GM10248 (cell line): ENCODE measurements at regions not wholly inside any gene's neighbourhood (a gene's known extent, or its start where the extent isn't known, plus 50 kb on each side); places are given as distances from the start of the nearest gene placed in this dataset.
"Not testable (repeated sequence)": the region's sequence is repeated elsewhere in the genome, so short reads cannot be mapped to it uniquely, and the experiment has no call there.

ENCODE experiments used
- CTCF ChIA-PET: fragments of 300-600 bp; sonication (Branson Sonifier 250); formaldehyde crosslinking; extraction: SDS; loops from one replicate; lab custom pipeline; 2021; ENCODE audit warnings: antibody characterized with exemption; lab: Yijun Ruan, JAX
- POLR2A ChIA-PET: fragments of 350-650 bp; sonication (Branson Sonifier 250); formaldehyde crosslinking; extraction: SDS; loops from one replicate; lab custom pipeline; 2020; ENCODE audit warnings: antibody characterized with exemption; lab: Yijun Ruan, JAX
- DNase-seq: peaks from one replicate; pipeline ENCODE4 v3.0.0; 2012; ENCODE audit errors: extremely low spot score
- TF ChIP-seq, protein P1 (sequence below): IDR thresholded peaks from 2 replicates; pipeline ENCODE4 v1.5.1; 2012; ENCODE audit warnings: mild to moderate bottlenecking, low read depth; ENCODE audit errors: extremely low read depth, missing control alignments, control extremely low read depth

- DNase-seq = no peak
- POLR2A ChIA-PET = no interaction called here
- TF ChIP-seq, protein P1, sequence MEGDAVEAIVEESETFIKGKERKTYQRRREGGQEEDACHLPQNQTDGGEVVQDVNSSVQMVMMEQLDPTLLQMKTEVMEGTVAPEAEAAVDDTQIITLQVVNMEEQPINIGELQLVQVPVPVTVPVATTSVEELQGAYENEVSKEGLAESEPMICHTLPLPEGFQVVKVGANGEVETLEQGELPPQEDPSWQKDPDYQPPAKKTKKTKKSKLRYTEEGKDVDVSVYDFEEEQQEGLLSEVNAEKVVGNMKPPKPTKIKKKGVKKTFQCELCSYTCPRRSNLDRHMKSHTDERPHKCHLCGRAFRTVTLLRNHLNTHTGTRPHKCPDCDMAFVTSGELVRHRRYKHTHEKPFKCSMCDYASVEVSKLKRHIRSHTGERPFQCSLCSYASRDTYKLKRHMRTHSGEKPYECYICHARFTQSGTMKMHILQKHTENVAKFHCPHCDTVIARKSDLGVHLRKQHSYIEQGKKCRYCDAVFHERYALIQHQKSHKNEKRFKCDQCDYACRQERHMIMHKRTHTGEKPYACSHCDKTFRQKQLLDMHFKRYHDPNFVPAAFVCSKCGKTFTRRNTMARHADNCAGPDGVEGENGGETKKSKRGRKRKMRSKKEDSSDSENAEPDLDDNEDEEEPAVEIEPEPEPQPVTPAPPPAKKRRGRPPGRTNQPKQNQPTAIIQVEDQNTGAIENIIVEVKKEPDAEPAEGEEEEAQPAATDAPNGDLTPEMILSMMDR = no peak
- CTCF ChIA-PET = no interaction called here
Measured at GRCh38 chr18:29361843-29362242, 1184.9 kb upstream of the CDH2 start.

DNA sequence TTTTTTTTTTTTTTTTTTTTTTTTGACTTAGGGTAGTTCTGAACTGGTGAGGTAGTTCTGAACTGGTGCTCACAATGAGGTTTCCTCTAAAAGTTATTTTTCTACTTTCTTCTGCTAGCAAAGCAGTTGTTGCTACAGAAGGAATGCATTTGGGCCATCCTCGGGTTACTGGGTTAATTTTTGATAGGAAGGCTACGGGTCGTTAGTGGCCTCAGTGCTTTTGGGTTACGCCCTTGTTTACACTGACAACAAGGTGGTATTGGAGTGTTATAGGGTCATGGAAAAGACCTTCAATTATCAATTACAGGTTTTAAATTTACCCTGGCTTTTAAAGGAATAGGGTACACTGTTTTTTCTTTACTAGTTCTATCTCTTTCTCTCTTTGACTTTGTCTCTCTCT, 1183.7 kb upstream of the CDH2 start:
- CTCF ChIA-PET, DNase-seq, POLR2A ChIA-PET: not testable (repeated sequence)

- CTCF ChIA-PET, DNase-seq, POLR2A ChIA-PET: not testable (repeated sequence)
Measured at GRCh38 chr18:29359222-29359621, 1182.3 kb upstream of the CDH2 start.

- TF ChIP-seq, protein P1 = no peak
- ChIA-PET CTCF (no interaction called here), POLR2A (no interaction called here)
- no peak for DNase-seq
Measured at GRCh38 chr18:29351171-29351570, 1174.2 kb upstream of the CDH2 start.

GRCh38 chr18:29328932-29329331, 1152.0 kb upstream of the CDH2 start:
- TF ChIP-seq, protein P1 = no peak
- DNase-seq = no peak
- CTCF ChIA-PET = no interaction called here
- POLR2A ChIA-PET = no interaction called here

- ChIA-PET POLR2A (no interaction called here), CTCF (no interaction called here)
- TF ChIP-seq, protein P1 = no peak
- no peak for DNase-seq
Measured at GRCh38 chr18:29326214-29326613, 1149.3 kb upstream of the CDH2 start.

DNA sequence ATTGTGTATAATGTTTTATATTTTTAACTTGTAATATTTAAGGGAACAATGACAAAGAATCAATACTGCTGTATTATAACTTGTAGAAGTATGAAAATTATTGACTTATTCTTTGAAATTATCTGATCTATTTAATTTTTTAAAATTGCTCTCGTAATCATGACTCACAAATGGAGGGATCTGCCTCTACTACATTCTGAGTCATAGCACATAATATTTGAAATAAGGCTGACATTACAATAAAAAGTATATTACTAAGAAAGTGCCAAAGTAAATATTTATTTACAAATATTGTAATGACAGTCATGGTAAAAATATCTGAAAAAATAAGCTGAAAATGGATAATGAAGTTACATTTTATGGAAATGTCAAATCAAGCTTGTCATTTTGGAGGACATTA, 1144.6 kb upstream of the CDH2 start:
- ChIA-PET CTCF (no interaction called here), POLR2A (no interaction called here)
- no peak for DNase-seq
- TF ChIP-seq, protein P1 = no peak

DNA sequence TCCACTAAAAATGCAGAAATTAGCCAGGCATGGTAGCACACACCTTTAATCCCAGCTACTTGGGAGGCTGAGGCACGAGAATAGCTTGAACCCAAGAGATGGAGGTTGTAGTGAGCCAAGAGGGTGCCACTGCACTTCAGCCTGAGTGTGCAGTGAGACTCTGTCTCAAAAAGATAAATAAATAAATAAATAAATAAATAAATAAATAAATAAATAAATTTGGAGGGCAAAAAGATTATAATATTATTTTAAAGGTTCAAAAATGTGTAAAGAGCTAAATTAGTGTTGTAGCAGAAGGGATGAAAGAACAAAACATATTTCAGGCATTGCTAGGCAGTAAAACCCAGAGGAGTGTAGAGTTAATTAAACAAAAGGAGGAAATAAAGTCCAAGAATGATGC, 1136.4 kb upstream of the CDH2 start:
- ChIA-PET POLR2A (no interaction called here), CTCF (no interaction called here)
- TF ChIP-seq, protein P1 = no peak
- no peak for DNase-seq
